HCT116 (cell line): ENCODE measurements at regions not wholly inside any gene's neighbourhood (a gene's known extent, or its start where the extent isn't known, plus 50 kb on each side); places are given as distances from the start of the nearest gene placed in this dataset.

Source experiments
- ATAC-seq: fragments of 200-7000 bp; cut with Tn5 transposase; 2 replicates; pipeline ENCODE4 v1.9.1; 2020; ENCODE audit warnings: mild to moderate bottlenecking, moderate library complexity
- BruUV-seq: library from RNA; stranded (reverse); fragments of 400-500 nt; replicated peaks from 2 replicates; lab custom pipeline; 2021; lab: Mats Ljungman, UMichigan
- CTCF ChIA-PET: fragments of 300-600 bp; sonication (Branson Sonifier 250); formaldehyde crosslinking; loops from one replicate; lab custom pipeline; 2021; ENCODE audit warnings: antibody characterized with exemption; lab: Charles Lee
- POLR2A ChIA-PET: fragments of 300-600, 350-600 bp; sonication (Branson Sonifier 250); formaldehyde crosslinking; loops from one replicate; lab custom pipeline; 2021; ENCODE audit warnings: antibody characterized with exemption; lab: Charles Lee
- RAD21 ChIA-PET, 2 experiments: fragments of 300-600 bp; sonication (Branson Sonifier 250); formaldehyde crosslinking; loops; one replicate each; lab custom pipeline; 2023; ENCODE audit warnings: low total read pairs in 2 of 2; ENCODE audit not compliant: uncharacterized antibody in 2 of 2, unreplicated experiment in 2 of 2, low non-redundant PET in 1 of 2; lab: Charles Lee
- DNase-seq: peaks from one replicate; pipeline ENCODE4 v3.0.0-alpha.2; 2010; ENCODE audit warnings: low read depth, low spot score
- H2AFZ ChIP-seq: fragments of 200-600 bp; shearing (Covaris generic), sonication (generic); 2 replicates; pipeline ENCODE4 v1.6.1; 2017; ENCODE audit warnings: low read depth, mixed run types, mixed read lengths, antibody characterized with exemption, low read length; ENCODE audit not compliant: poor library complexity, severe bottlenecking
- H3K27ac ChIP-seq: 2 replicates; pipeline ENCODE4 v1.5.1; 2012; ENCODE audit warnings: low read depth, low read length
- H3K27me3 ChIP-seq: fragments of 200-600 bp; sonication (generic); 2 replicates; pipeline ENCODE4 v1.6.1; 2016; ENCODE audit warnings: mixed run types, low read length, mixed read lengths; ENCODE audit not compliant: insufficient read depth
- H3K36me3 ChIP-seq, 2 experiments: fragments of 200-500 bp in 1 of 2; fragments of 200-600 bp in 1 of 2; sonication (Bioruptor generic) in 1 of 2; sonication (generic) in 1 of 2; 2 replicates each; pipeline versions ENCODE4 v1.5.1 to v1.6.1; 2014 to 2016; ENCODE audit warnings: low read length in 2 of 2, inconsistent platforms in 1 of 2, mixed read lengths in 1 of 2, mixed run types in 1 of 2; ENCODE audit not compliant: insufficient read depth in 2 of 2, control insufficient read depth in 1 of 2
- H3K4me1 ChIP-seq, 2 experiments: fragments of 200-600 bp in 1 of 2; sonication (generic) in 1 of 2; 2 replicates each; pipeline versions ENCODE4 v1.5.1 to v1.6.1; 2012 to 2017; ENCODE audit warnings: low read length in 2 of 2, inconsistent platforms in 1 of 2, mild to moderate bottlenecking in 1 of 2, mixed read lengths in 1 of 2, mixed run types in 1 of 2, moderate library complexity in 1 of 2; ENCODE audit not compliant: insufficient read depth in 2 of 2, control insufficient read depth in 1 of 2
- H3K4me2 ChIP-seq: fragments of 200-600 bp; sonication (generic); 2 replicates; pipeline ENCODE4 v1.6.1; 2017; ENCODE audit warnings: mixed run types, low read length, mixed read lengths
- H3K4me3 ChIP-seq, 2 experiments: fragments of 200-600 bp in 1 of 2; sonication (generic) in 1 of 2; replicated peaks in 1 of 2; 2 replicates each; pipeline ENCODE4 v1.5.1; 2011 to 2016; ENCODE audit warnings: low read length in 2 of 2, control low read depth in 1 of 2, low read depth in 1 of 2, mild to moderate bottlenecking in 1 of 2, mixed read lengths in 1 of 2, mixed run types in 1 of 2
- H3K79me2 ChIP-seq: fragments of 200-600 bp; sonication (generic); 2 replicates; pipeline ENCODE4 v1.6.1; 2017; ENCODE audit warnings: mild to moderate bottlenecking, mixed run types, low read length, moderate library complexity, mixed read lengths; ENCODE audit not compliant: insufficient read depth
- H3K9ac ChIP-seq: fragments of 200-600 bp; sonication (generic); 2 replicates; pipeline ENCODE4 v1.6.1; 2016; ENCODE audit warnings: low read length, mixed read lengths
- H3K9me2 ChIP-seq: fragments of 200-600 bp; sonication (generic), shearing (Covaris generic); 2 replicates; pipeline ENCODE4 v1.6.1; 2017; ENCODE audit warnings: mixed run types, mild to moderate bottlenecking, moderate library complexity; ENCODE audit not compliant: insufficient read depth
- H3K9me3 ChIP-seq, 2 experiments: fragments of 200-500 bp in 1 of 2; fragments of 200-600 bp in 1 of 2; sonication (Bioruptor generic) in 1 of 2; sonication (generic) in 1 of 2; 2 replicates each; pipeline ENCODE4 v1.6.1; 2014 to 2017; ENCODE audit warnings: low read length in 2 of 2, mixed read lengths in 2 of 2, inconsistent platforms in 1 of 2, low read depth in 1 of 2, mild to moderate bottlenecking in 1 of 2, mixed run types in 1 of 2, moderate library complexity in 1 of 2; ENCODE audit not compliant: control insufficient read depth in 1 of 2, insufficient read depth in 1 of 2
- H4K20me1 ChIP-seq: fragments of 200-600 bp; sonication (generic), shearing (Covaris generic); 2 replicates; pipeline ENCODE4 v1.6.1; 2017; ENCODE audit warnings: mixed run types, mild to moderate bottlenecking, moderate library complexity; ENCODE audit not compliant: insufficient read depth
- ATF3 ChIP-seq: IDR thresholded peaks from 2 replicates; pipeline ENCODE4 v1.6.1; 2012
- CBX3 ChIP-seq: IDR thresholded peaks from 2 replicates; pipeline ENCODE4 v1.6.1; 2012; ENCODE audit warnings: low read depth
- CEBPB ChIP-seq: IDR thresholded peaks from 2 replicates; pipeline ENCODE4 v1.6.1; 2012; ENCODE audit warnings: low read depth
- EGR1 ChIP-seq: IDR thresholded peaks from 2 replicates; pipeline ENCODE4 v1.6.1; 2012; ENCODE audit warnings: low read depth
- ELF1 ChIP-seq: IDR thresholded peaks from 2 replicates; pipeline ENCODE4 v1.6.1; 2012; ENCODE audit warnings: low read depth, borderline replicate concordance
- EZH2 ChIP-seq: fragments of 200-600 bp; sonication (generic); IDR thresholded peaks from 2 replicates; pipeline ENCODE4 v1.6.1; 2017; ENCODE audit warnings: antibody characterized with exemption, mixed run types
- EZH2phosphoT487 ChIP-seq: fragments of 200-600 bp; IDR thresholded peaks from 2 replicates; pipeline ENCODE4 v1.6.1; 2018; ENCODE audit warnings: antibody characterized with exemption, borderline replicate concordance
- FOSL1 ChIP-seq: IDR thresholded peaks from 2 replicates; pipeline ENCODE4 v1.6.1; 2012; ENCODE audit warnings: low read depth
- JUND ChIP-seq: IDR thresholded peaks from 2 replicates; pipeline ENCODE4 v1.6.1; 2012
- RAD21 ChIP-seq: IDR thresholded peaks from 2 replicates; pipeline ENCODE4 v1.6.1; 2012; ENCODE audit warnings: low read depth, mild to moderate bottlenecking
- REST ChIP-seq: IDR thresholded peaks from 2 replicates; pipeline ENCODE4 v1.6.1; 2012; ENCODE audit warnings: low read depth
- TCF7L2 ChIP-seq: IDR thresholded peaks from 2 replicates; pipeline ENCODE4 v1.7.0; 2011; ENCODE audit warnings: borderline replicate concordance, inconsistent platforms; ENCODE audit not compliant: insufficient read depth, insufficient read length; ENCODE audit errors: extremely low read depth
- ZBTB33 ChIP-seq: IDR thresholded peaks from 2 replicates; pipeline ENCODE4 v1.6.1; 2011; ENCODE audit warnings: mild to moderate bottlenecking, low read length, moderate library complexity; ENCODE audit not compliant: insufficient replicate concordance; ENCODE audit errors: extremely low read depth
- ZFX ChIP-seq: fragments of 450-650 bp; IDR thresholded peaks from 2 replicates; pipeline ENCODE4 v1.6.1; 2017
- ZNF274 ChIP-seq: fragments of 200-500 bp; sonication (Bioruptor generic); IDR thresholded peaks from 2 replicates; pipeline ENCODE4 v1.6.1; 2014; ENCODE audit warnings: mild to moderate bottlenecking, low read depth, low read length, inconsistent platforms
- intact Hi-C: fragments of 100-400 bp; cut with micrococcal nuclease; formaldehyde crosslinking; loops from 2 replicates; pipeline ENCODE4 v1.10.0; 2022

GRCh38 chr14:92240658-92241057 lies 82.3 kb upstream of the SLC24A4 start:
- no TSS peak for BruUV-seq
- Histone ChIP-seq H3K79me2 (no peaks in the 10 kb centered on the region), H3K27me3 (no peaks in the 10 kb centered on the region), H3K27ac (no peak overlapping the region), H3K4me1 (no peaks in the 10 kb centered on the region), H3K36me3 (no peaks in the 10 kb centered on the region), H3K4me2 (no peak overlapping the region), H3K9me2 (no peaks in the 10 kb centered on the region), H2AFZ (no peak overlapping the region), H3K4me3 (no peak overlapping the region)
- ATAC-seq: no peak
- no peak for DNase-seq
- POLR2A ChIA-PET: no interaction called here
- intact Hi-C loops: no loop called here
- TF ChIP-seq TCF7L2: no peak
- no peak for TF ChIP-seq ATF3
- no peak for TF ChIP-seq JUND
- no peak for TF ChIP-seq ZNF274
- TF ChIP-seq EZH2phosphoT487: no peak
- TF ChIP-seq EZH2: no peak
- no peak for TF ChIP-seq ZFX
- TF ChIP-seq CEBPB: no peak
- TF ChIP-seq RAD21: no peak
- no peak for TF ChIP-seq EGR1
- TF ChIP-seq CBX3: no peak
- TF ChIP-seq, all 23 proteins: peak for 0
- Histone ChIP-seq H4K20me1 (no peaks in the 10 kb centered on the region), H3K9ac (no peak overlapping the region), H3K9me3 (peaks cover 8 to 16% of the 10 kb centered on the region in 2 experiments; a peak in 2 of 4 replicates)
- RAD21 ChIA-PET: no interaction called here
- CTCF ChIA-PET: interaction anchor here (0.6 kb wide), 1 partner anchor 219 kb away, joined by 3 read pairs; no protein-coding TSS in a partner anchor

- ATAC-seq (no peak), DNase-seq (no peak)
- H3K4me3 ChIP-seq: no peak overlapping the region
- peaks cover 8 to 22% of the 10 kb centered on the region in 2 experiments; a peak in 2 of 4 replicates for H3K9me3 ChIP-seq
- no peaks in the 10 kb centered on the region for H3K36me3 ChIP-seq
- intact Hi-C loops: no loop called here
- no peak overlapping the region for H2AFZ ChIP-seq
- no TSS peak for BruUV-seq
- H3K9me2 ChIP-seq: no peaks in the 10 kb centered on the region
- no peak overlapping the region for H3K9ac ChIP-seq
- no peaks in the 10 kb centered on the region for H3K27me3 ChIP-seq
- ChIA-PET CTCF (no interaction called here), RAD21 (no interaction called here), POLR2A (no interaction called here)
- H3K4me2 ChIP-seq: no peak overlapping the region
- H3K27ac ChIP-seq: no peak overlapping the region
- H3K79me2 ChIP-seq: no peaks in the 10 kb centered on the region
- peaks cover 0 to 6% of the 10 kb centered on the region in 2 experiments; a peak in 1 of 4 replicates for H3K4me1 ChIP-seq
- H4K20me1 ChIP-seq: no peaks in the 10 kb centered on the region
- TF ChIP-seq REST: no peak
- no peak for TF ChIP-seq FOSL1
- TF ChIP-seq ELF1: no peak
- no peak for TF ChIP-seq ZBTB33
Measured at GRCh38 chr14:92241966-92242595, 80.9 kb upstream of the SLC24A4 start.
